ENCODE measurements at regions not wholly inside any gene's neighbourhood (a gene's known extent, or its start where the extent isn't known, plus 50 kb on each side); places are given as distances from the start of the nearest gene placed in this dataset.

- no peak for TF ChIP-seq CTCF (conservative IDR thresholded peaks at IDR 0.05; ENCODE audit: low read depth in 2 of 2)
- TF ChIP-seq JUNB (IDR thresholded peaks at IDR 0.05; ENCODE audit: unreplicated experiment): no peak
- no peak for TF ChIP-seq EZH2phosphoT487 (IDR thresholded peaks at IDR 0.05; ENCODE audit: unreplicated experiment)
- no peak for TF ChIP-seq POLR2AphosphoS5 (IDR thresholded peaks at IDR 0.05; ENCODE audit: low read depth)
- no peak for TF ChIP-seq EZH2 (IDR thresholded peaks at IDR 0.05; ENCODE audit: low read depth, unreplicated experiment)
- TF ChIP-seq, protein P1, sequence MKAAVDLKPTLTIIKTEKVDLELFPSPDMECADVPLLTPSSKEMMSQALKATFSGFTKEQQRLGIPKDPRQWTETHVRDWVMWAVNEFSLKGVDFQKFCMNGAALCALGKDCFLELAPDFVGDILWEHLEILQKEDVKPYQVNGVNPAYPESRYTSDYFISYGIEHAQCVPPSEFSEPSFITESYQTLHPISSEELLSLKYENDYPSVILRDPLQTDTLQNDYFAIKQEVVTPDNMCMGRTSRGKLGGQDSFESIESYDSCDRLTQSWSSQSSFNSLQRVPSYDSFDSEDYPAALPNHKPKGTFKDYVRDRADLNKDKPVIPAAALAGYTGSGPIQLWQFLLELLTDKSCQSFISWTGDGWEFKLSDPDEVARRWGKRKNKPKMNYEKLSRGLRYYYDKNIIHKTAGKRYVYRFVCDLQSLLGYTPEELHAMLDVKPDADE (IDR thresholded peaks at IDR 0.05): no peak
- TF ChIP-seq, protein P2, sequence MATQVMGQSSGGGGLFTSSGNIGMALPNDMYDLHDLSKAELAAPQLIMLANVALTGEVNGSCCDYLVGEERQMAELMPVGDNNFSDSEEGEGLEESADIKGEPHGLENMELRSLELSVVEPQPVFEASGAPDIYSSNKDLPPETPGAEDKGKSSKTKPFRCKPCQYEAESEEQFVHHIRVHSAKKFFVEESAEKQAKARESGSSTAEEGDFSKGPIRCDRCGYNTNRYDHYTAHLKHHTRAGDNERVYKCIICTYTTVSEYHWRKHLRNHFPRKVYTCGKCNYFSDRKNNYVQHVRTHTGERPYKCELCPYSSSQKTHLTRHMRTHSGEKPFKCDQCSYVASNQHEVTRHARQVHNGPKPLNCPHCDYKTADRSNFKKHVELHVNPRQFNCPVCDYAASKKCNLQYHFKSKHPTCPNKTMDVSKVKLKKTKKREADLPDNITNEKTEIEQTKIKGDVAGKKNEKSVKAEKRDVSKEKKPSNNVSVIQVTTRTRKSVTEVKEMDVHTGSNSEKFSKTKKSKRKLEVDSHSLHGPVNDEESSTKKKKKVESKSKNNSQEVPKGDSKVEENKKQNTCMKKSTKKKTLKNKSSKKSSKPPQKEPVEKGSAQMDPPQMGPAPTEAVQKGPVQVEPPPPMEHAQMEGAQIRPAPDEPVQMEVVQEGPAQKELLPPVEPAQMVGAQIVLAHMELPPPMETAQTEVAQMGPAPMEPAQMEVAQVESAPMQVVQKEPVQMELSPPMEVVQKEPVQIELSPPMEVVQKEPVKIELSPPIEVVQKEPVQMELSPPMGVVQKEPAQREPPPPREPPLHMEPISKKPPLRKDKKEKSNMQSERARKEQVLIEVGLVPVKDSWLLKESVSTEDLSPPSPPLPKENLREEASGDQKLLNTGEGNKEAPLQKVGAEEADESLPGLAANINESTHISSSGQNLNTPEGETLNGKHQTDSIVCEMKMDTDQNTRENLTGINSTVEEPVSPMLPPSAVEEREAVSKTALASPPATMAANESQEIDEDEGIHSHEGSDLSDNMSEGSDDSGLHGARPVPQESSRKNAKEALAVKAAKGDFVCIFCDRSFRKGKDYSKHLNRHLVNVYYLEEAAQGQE (IDR thresholded peaks at IDR 0.05; ENCODE audit: unreplicated experiment): no peak
- TF ChIP-seq STAT1 (IDR thresholded peaks at IDR 0.05; ENCODE audit: unreplicated experiment): no peak
- no peak for TF ChIP-seq NANOG (IDR thresholded peaks at IDR 0.05; ENCODE audit: borderline replicate concordance)
- no peak for TF ChIP-seq ZNF114 (CRISPR knock-in tag; IDR thresholded peaks at IDR 0.05)
- TF ChIP-seq CREB1 (CRISPR knock-in tag; IDR thresholded peaks at IDR 0.05; ENCODE audit: low read depth): no peak
- no peak for TF ChIP-seq ZNF331 (CRISPR knock-in tag; IDR thresholded peaks at IDR 0.05; ENCODE audit: low read depth)
- TF ChIP-seq, protein P3, sequence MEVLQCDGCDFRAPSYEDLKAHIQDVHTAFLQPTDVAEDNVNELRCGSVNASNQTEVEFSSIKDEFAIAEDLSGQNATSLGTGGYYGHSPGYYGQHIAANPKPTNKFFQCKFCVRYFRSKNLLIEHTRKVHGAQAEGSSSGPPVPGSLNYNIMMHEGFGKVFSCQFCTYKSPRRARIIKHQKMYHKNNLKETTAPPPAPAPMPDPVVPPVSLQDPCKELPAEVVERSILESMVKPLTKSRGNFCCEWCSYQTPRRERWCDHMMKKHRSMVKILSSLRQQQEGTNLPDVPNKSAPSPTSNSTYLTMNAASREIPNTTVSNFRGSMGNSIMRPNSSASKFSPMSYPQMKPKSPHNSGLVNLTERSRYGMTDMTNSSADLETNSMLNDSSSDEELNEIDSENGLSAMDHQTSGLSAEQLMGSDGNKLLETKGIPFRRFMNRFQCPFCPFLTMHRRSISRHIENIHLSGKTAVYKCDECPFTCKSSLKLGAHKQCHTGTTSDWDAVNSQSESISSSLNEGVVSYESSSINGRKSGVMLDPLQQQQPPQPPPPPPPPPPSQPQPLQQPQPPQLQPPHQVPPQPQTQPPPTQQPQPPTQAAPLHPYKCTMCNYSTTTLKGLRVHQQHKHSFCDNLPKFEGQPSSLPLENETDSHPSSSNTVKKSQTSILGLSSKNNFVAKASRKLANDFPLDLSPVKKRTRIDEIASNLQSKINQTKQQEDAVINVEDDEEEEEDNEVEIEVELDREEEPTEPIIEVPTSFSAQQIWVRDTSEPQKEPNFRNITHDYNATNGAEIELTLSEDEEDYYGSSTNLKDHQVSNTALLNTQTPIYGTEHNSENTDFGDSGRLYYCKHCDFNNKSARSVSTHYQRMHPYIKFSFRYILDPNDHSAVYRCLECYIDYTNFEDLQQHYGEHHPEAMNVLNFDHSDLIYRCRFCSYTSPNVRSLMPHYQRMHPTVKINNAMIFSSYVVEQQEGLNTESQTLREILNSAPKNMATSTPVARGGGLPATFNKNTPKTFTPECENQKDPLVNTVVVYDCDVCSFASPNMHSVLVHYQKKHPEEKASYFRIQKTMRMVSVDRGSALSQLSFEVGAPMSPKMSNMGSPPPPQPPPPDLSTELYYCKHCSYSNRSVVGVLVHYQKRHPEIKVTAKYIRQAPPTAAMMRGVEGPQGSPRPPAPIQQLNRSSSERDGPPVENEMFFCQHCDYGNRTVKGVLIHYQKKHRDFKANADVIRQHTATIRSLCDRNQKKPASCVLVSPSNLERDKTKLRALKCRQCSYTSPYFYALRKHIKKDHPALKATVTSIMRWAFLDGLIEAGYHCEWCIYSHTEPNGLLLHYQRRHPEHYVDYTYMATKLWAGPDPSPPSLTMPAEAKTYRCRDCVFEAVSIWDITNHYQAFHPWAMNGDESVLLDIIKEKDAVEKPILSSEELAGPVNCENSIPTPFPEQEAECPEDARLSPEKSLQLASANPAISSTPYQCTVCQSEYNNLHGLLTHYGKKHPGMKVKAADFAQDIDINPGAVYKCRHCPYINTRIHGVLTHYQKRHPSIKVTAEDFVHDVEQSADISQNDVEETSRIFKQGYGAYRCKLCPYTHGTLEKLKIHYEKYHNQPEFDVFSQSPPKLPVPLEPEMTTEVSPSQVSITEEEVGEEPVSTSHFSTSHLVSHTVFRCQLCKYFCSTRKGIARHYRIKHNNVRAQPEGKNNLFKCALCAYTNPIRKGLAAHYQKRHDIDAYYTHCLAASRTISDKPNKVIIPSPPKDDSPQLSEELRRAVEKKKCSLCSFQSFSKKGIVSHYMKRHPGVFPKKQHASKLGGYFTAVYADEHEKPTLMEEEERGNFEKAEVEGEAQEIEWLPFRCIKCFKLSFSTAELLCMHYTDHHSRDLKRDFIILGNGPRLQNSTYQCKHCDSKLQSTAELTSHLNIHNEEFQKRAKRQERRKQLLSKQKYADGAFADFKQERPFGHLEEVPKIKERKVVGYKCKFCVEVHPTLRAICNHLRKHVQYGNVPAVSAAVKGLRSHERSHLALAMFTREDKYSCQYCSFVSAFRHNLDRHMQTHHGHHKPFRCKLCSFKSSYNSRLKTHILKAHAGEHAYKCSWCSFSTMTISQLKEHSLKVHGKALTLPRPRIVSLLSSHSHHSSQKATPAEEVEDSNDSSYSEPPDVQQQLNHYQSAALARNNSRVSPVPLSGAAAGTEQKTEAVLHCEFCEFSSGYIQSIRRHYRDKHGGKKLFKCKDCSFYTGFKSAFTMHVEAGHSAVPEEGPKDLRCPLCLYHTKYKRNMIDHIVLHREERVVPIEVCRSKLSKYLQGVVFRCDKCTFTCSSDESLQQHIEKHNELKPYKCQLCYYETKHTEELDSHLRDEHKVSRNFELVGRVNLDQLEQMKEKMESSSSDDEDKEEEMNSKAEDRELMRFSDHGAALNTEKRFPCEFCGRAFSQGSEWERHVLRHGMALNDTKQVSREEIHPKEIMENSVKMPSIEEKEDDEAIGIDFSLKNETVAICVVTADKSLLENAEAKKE (CRISPR knock-in tag; IDR thresholded peaks at IDR 0.05): no peak
Measured at GRCh38 chr14:83711046-83711445, 1818.9 kb upstream of the FLRT2 start.

All from GM23338 (cell line).